ENCODE measurements at regions not wholly inside any gene's neighbourhood (a gene's known extent, or its start where the extent isn't known, plus 50 kb on each side); places are given as distances from the start of the nearest gene placed in this dataset.
"Not testable (repeated sequence)": the region's sequence is repeated elsewhere in the genome, so short reads cannot be mapped to it uniquely, and the experiment has no call there.

GRCh38 chr10:29811751-29812427, 177.1 kb upstream of the SVIL start:
- intact Hi-C loops (cut with micrococcal nuclease) = loop anchor here (10.0 kb wide), 1 partner anchor 57 kb away; no protein-coding TSS in a partner anchor
- H3K27ac Mint-ChIP-seq = no peak overlapping the region
- no peak overlapping the region for H3K4me3 Mint-ChIP-seq
- CTCF ChIA-PET = no interaction called here
- H3K9me3 Mint-ChIP-seq = peaks cover 3% of the 10 kb centered on the region
- ATAC-seq (ENCODE audit: low read depth) (no peak), DNase-seq (no peak)
- POLR2A ChIA-PET = no interaction called here
- no peak for TF ChIP-seq CTCF (IDR thresholded peaks at IDR 0.05)
- no peaks in the 10 kb centered on the region for H3K36me3 Mint-ChIP-seq (ENCODE audit: low read depth)
- no peaks in the 10 kb centered on the region for H3K27me3 Mint-ChIP-seq
- no peaks in the 10 kb centered on the region for H3K4me1 Mint-ChIP-seq

- intact Hi-C loops (cut with micrococcal nuclease) = loop anchor here (10.0 kb wide), 1 partner anchor 56 kb away; no protein-coding TSS in a partner anchor
- TF ChIP-seq CTCF (IDR thresholded peaks at IDR 0.05) = no peak
- ChIA-PET POLR2A (no interaction called here), CTCF (no interaction called here)
- ATAC-seq (ENCODE audit: low read depth) (no peak), DNase-seq (no peak)
- H3K9me3 Mint-ChIP-seq = peaks cover 3% of the 10 kb centered on the region
- H3K36me3 Mint-ChIP-seq (ENCODE audit: low read depth) = no peaks in the 10 kb centered on the region
- H3K27ac Mint-ChIP-seq = no peak overlapping the region
- no peak overlapping the region for H3K4me3 Mint-ChIP-seq
- H3K4me1 Mint-ChIP-seq = no peaks in the 10 kb centered on the region
- no peaks in the 10 kb centered on the region for H3K27me3 Mint-ChIP-seq
Measured at GRCh38 chr10:29810816-29811215, 176.0 kb upstream of the SVIL start.

- DNase-seq; ATAC-seq (ENCODE audit: low read depth); H3K27ac Mint-ChIP-seq; H3K4me1 Mint-ChIP-seq; H3K36me3 Mint-ChIP-seq (ENCODE audit: low read depth); H3K27me3 Mint-ChIP-seq; H3K4me3 Mint-ChIP-seq; H3K9me3 Mint-ChIP-seq; POLR2A ChIA-PET; CTCF ChIA-PET: not testable (repeated sequence)
- intact Hi-C loops (cut with micrococcal nuclease) = loop anchor here (10.0 kb wide), 1 partner anchor 55 kb away; no protein-coding TSS in a partner anchor
Measured at GRCh38 chr10:29810231-29810630, 175.5 kb upstream of the SVIL start.

GRCh38 chr10:29809383-29809782, 174.6 kb upstream of the SVIL start:
- Mint-ChIP-seq H3K4me1 (no peaks in the 10 kb centered on the region), H3K27ac (no peak overlapping the region), H3K36me3 (ENCODE audit: low read depth) (no peaks in the 10 kb centered on the region), H3K4me3 (no peak overlapping the region), H3K27me3 (peaks cover 1% of the 10 kb centered on the region), H3K9me3 (no peaks in the 10 kb centered on the region)
- no peak for TF ChIP-seq CTCF (IDR thresholded peaks at IDR 0.05)
- POLR2A ChIA-PET = no interaction called here
- CTCF ChIA-PET = no interaction called here
- ATAC-seq (ENCODE audit: low read depth) = no peak
- intact Hi-C loops (cut with micrococcal nuclease) = no loop called here
- DNase-seq = no peak

- ChIA-PET POLR2A (no interaction called here), CTCF (no interaction called here)
- DNase-seq (no peak), ATAC-seq (ENCODE audit: low read depth) (no peak)
- no peak overlapping the region for H3K27ac Mint-ChIP-seq
- no peak for TF ChIP-seq CTCF (IDR thresholded peaks at IDR 0.05)
- peaks cover under 1% of the 10 kb centered on the region for H3K9me3 Mint-ChIP-seq
- H3K4me3 Mint-ChIP-seq = no peak overlapping the region
- H3K4me1 Mint-ChIP-seq = no peaks in the 10 kb centered on the region
- intact Hi-C loops (cut with micrococcal nuclease) = no loop called here
- peaks cover 1% of the 10 kb centered on the region for H3K27me3 Mint-ChIP-seq
- no peaks in the 10 kb centered on the region for H3K36me3 Mint-ChIP-seq (ENCODE audit: low read depth)
Measured at GRCh38 chr10:29807163-29807806, 172.5 kb upstream of the SVIL start.
